NCI-H82 treated with DMSO at 0.1 percent for 48 hours (cell line): ENCODE measurements at regions not wholly inside any gene's neighbourhood (a gene's known extent, or its start where the extent isn't known, plus 50 kb on each side); places are given as distances from the start of the nearest gene placed in this dataset.
"Not testable (repeated sequence)": the region's sequence is repeated elsewhere in the genome, so short reads cannot be mapped to it uniquely, and the experiment has no call there.

Experiments used
- DNase-seq: peaks from one replicate; lab custom pipeline; 2025; ENCODE audit not compliant: unreplicated experiment; lab: John Stamatoyannopoulos, UW

DNA sequence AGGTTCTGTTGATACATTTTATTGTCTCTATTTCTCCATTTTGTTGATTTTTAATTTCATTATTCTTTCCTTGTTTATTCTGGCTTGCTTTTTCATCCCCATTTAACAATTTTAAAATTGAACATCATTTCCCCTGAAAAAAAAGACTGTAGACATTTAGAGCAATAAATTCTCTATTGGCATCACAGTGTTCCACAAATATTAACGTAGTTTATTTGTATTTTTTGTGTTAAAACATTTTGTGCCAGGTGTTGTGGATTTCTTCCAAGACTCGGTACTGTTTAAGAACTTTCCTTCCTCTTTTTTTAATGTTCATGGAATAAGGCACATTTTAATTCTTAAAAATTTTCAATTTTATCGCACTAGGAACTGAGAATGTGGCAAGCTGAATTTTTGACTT lies 156.1 kb upstream of the NPY start:
- no peak for DNase-seq

DNA sequence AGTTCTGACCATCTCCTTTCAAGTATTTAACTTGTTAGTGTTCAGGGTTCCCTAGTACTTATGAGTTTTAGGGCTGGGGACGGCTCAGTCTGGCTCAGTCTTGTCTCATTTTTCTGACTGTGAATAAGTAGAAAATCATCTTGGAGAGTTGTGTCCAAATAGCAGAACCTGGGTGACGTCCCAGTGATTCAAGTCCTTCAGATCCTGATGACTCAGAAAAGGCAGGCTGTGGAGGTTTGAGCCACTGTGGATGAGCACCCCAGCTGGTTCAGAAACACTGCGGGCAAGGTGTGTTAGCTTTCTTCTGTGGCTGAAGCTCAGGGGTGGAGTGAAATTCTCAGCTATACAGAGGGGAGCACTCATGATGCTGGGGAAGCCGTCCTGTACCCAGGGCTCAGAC lies 154.4 kb upstream of the NPY start:
- DNase-seq, result no peak

DNA sequence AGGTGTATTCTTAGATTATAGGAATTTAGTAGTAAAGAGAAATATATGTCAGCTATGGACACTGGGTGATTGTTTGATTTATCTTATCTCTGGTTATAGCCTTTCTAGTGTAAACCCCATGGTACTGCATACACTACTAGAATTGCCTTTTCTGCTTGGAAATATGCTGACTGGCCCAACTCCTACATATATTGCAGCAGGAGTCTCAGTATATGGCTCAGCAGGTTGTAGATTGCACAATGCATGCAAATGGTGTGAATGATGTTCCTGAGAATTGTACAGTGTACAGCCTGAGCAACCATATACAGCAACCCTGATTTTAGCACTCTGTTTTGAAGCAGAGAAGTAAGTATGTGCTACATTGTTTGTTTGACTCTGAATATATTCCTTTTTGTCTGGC lies 153.4 kb upstream of the NPY start:
- no peak for DNase-seq

DNA sequence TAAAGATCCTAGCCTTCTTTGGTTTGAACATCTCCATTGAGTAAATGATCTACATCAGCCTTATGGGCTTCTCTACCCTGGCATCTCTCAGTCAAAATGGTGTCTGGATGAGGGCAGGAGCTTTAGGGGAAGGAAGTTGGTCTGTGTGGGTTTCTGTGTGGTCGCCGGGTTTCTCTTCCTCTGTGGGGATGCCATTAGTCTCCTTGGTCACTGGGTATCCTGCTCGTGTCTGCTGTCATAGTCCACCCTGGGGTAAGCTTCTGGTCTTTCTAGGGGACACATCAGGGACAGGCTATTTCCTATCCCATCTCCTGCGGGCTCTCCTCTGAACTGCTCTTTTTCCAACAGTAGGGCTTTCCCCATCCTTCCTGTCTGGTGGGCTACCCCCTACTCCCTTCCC lies 150.3 kb upstream of the NPY start:
- DNase-seq, result no peak

DNA sequence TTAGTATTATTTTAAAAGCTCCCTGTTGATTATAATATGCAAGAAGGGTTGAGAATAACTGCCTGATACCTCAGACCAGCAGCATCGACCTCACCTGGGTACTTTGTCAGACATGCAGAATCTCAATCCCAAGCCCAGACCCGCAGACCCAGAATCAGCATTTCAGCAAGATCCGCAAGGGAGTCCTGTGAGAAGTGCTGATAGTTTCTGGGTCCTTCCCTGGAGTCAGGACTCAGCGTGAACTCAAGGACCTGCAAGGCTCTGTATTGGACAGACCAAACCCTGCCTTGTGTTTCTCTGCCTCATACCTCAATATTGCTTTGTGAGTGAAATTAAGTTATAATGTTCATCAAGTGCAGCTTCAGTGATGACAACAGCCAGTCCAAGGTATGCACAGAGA lies 149.5 kb upstream of the NPY start:
- no peak for DNase-seq

DNA sequence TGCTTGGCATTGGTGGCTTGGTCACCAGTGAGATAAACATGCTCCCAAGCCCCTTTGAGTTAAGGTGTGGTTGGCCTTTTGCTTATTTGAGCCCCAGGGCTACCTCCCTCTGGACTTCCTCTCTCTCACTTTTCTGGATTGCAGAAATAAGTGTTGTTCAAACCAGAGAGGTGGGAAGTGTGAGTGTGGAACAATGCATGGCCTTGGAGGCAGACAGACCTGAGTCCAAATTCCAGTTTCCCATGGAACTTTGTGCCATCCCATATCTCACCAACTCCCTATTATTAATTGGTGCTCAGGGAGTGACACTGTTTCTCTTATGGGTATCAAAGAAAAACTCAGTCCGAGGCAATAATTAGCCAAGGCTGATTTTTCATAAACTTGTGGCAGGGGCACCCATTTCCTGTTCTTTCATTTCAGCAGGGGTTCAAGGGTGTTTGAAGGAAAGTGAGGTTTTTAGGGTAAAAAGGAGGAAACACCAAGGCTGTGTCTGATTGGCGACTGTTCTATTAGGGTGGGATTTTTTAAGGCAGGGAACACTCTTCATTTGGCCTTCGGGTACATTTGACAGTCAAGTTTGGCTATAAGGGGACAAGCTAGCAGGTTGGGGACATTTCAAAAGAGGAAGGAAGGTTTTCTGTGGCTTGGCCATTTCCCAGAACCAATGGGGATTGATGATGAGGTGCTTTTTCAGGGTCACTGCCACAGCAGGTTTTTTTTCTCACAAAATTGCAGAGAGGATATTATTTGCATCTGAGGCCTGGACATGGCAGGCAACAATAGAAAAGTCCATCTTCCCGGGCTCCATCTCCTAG lies 148.8 kb upstream of the NPY start:
- DNase-seq, result no peak

DNA sequence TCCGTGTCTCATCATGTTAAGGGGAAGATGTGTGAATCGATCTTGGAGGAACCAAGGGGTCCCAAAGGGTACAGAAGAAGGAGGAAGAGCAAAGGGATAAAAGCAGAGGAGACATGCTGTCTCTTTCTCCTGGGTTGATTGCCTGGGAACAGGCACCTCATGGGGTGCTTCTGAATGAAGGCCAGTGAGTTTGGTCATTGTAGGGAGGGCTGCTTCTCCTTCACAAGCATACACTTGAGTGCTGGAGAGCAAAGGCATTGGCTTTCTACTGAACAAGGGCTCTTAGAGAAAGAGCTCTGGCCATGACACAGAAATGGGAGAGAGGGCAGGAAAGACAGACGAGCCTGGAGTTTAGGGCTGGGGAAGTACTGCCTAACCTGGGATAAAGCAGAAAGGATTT lies 146.7 kb upstream of the NPY start:
- DNase-seq, result no peak

DNA sequence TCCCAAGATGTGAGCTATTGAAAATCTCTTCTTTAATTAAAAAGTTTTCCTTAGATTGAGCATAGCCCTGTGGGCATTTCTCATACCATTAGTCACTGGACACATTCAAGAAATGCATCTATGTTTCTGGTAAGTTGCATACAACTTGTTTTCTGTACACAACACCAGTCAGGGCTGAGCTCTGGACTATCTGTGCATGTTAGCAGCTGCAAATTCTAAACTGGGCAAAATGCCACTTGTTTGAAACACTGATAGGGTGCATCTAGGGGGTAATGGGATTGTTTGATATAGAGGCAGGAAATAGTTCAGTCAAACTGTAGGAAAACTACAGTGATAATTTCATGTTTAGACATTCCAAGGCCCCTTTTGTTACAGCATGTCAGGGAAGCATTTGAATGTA lies 145.6 kb upstream of the NPY start:
- DNase-seq, result no peak

DNA sequence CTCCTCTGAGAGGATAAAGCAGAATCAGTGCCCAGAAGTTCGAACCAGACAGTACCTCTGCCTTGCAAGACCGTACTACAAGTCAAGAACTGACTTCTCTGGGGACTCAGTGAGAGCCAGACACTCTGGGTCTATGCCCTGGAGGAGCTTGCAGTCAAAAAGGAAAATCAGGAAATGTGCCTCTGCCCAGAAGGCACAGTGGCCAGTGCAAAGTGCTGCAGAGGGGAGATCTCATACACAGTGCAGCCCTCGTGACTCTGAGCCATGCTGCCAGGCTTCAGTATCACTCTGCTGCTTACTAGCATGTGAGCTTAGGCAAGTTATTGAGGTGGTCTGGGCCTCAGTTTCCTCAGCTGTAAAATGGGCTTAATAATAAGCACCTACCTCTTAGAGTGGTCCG lies 144.0 kb upstream of the NPY start:
- no peak for DNase-seq

DNA sequence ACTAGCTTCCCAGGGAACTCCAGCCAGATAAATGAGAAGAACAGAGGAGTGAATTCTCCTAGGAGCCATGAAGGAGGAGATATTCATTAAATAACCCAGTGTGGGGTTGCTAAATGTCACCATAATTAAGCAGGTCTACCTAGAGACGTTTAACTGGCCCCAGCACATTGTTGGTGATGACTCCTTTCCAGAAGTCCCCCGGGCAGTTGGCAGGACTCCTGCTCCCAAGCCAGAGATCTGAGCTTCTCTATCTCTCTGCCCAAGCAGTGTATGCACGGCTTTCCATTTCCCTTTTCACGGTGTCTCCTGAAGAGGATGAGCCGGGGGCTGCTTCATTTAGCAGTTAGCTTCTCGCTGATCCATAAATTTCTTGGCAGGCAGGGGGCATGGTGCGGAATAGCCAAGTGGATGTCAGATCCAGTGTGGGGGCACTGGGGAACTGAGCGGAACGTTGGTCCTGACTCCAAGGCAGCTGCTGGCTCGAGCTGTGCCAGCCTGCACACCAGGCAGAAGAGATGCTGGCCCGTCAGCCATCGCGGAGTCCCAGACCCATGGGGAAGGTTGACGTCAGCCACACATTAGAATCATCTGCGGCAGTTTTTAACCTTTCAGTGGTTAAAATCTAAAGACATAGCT lies 142.0 kb upstream of the NPY start:
- DNase-seq, result no peak

DNA sequence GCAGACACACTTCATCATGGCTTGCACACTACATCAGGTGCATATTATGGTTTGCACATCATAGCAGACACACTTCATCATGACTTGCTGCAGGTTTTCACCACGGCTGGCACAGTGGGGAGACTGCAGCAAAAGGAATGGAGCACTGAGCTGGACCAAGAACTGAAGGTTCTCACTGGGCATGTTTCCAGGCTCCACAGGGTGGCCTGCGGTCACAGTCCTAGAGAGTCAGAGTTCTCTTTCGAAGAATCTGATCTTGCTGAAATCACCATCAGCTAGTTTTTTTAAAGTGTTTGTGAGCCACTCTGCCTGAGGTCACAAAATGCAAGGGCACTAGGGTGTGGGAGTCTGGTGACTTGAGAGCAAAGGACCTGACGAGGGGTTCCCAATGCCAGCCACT lies 140.4 kb upstream of the NPY start:
- DNase-seq, result no peak

DNA sequence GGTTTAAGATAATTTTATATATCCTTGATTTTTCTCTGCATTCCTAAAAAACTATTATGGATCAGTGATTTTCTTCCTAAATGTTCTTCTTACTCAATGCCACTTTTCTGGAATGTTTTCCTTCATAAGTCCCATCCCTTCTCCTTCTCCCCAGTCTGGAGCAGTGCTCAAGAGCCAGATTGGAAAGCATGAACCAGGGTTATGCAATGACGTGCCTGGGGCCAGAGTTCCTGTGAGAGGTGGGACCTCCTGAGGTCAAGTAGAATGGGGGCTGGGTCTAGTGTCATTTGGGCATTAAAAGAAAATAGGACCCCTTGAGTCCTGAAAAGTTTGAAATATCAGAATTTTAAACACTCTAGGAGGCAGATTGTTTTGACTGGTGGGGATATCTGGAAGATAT lies 132.0 kb upstream of the NPY start:
- no peak for DNase-seq

DNA sequence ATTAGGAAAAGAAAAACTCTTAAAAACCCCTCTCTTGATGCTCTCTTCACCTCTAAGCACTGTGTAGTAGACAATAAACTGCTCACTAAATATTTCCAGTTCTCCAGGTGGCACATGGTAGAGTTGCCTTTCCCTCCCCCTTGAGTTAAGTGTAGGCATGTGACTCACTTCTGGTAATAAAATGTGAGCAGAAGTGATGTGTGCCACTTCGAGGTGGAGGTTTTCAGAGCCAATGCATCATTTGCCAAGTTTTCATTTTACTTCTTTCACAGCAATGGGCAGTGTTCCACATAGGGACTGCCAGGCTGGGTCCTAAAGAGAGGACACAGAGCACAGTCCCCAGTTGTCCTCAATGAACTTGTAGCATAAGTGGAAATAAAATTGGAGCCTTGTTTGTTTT lies 131.6 kb upstream of the NPY start:
- DNase-seq, result no peak

DNA sequence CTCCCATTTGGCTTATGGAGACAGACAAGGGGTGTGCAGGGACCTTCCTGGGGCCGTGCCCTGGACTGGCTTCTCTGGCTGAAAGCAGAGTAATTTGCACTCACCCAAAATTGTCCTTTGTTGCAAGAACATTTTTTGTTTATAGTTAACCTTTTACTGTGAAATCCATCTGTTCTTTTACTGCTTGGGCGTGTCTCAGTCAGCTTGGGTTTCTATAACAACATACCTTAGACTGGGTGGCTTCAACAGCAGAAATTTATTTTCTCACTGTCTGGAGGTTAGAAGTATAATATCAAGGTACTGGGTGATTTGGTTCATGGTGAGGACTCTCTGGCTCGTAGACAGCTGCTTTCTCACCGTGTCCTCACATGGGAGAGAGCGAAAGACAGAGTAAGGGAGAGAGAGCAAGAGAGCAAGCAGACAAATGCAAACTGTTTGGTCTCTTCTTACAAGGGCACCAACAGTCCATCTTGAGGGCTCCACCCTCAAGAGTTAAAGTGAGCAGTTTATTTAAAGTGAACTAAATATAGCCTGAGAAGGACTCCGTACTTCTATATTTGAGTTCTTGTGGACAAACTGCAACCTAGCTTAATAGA lies 131.0 kb upstream of the NPY start:
- no peak for DNase-seq

DNA sequence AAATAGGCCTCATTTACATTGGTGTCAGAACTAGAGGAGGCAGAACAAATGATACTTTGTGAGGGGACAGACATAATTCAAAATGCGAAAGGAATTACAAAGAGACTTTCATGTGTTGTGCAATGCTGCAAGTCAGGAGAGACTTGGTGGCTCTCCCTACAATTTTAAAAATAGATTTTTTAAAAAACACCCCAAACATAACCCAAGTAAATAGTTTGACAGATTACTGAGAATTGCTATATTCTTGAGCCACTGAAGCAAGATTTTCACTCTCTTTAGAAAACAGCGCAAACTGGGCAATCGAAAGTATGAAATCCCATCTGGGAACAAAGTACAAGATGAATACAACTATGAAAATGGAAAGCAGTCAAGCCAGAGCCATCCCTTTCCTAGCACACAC lies 126.3 kb upstream of the NPY start:
- DNase-seq, result no peak

DNA sequence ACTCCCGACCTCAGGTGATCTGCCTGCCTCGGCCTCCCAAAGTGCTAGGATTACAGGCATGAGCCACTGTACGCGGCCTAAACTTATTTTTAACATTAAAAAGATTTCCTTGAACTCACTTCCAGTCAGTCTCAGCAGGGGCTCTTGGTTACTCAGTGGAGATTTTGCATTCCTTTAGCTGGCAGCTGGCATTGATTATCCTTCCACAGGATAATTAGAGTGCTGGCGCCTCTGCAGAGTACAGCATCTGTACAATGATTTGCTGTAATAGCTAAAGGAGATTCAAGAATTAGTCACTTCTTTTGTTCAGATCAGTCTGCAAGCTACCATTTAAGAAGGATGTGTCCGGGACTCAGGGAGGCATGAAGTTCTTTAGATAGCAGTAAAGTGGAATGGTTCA lies 125.0 kb upstream of the NPY start:
- DNase-seq, result no peak

DNA sequence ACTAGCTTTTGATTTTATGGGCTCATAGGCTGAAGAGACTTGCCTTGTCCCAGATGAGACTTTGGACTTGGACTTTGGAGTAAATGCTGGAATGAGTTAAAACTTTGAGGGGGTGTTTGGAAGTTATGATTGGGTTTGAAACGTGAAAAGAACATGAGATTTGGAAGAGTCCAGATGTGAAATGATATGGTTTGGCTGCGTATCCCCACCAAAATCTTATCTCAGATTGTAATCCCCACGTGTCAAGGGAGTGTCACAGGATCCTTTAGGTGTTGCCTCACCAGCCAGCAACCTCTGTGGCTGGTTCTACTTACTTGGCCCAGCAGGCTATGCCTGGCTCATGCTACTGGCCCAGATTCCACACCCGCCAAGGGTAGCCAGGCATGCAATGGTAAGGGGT lies 119.6 kb upstream of the NPY start:
- no peak for DNase-seq

DNA sequence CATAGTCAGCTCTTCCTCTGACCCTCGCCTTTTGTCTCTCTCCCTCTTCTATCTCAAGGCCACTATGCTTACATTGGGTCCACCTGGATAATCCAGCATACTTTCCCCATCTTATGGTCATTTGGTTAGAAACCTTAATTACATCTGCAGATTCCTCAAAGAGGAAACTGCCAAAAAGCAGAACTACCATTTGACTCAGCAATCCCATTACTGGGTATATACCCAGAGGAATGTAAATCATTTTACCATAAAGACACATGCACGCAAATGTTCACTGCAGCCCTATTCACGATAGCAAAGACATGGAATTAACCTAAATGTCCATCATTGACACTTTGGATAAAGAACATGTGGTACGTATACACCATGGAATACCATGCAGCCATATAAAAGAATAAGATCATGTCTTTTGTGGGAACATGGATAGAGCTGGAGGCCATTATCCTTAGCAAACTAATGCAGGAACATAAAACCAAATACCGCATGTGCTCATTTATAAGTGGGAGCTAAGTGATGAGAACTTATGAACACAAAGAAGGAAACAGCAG lies 114.8 kb upstream of the NPY start:
- no peak for DNase-seq

DNA sequence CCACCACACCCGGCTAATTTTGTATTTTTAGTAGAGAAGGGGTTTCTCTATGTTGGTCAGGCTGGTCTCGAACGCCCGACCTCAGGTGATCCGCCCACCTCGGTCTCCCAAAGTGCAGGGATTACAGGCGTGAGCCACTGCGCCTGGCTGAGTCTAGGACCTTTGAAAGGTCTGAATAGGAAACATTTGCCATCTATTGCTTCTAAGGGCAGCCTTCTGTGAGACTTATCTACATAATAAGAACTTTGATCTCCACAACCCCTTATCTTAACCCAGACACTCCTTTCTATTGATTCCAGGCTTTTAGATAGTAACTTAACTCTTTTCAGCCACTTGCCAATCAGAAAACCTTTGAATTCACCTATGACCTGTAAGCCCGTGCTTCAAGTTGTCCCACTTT lies 112.0 kb upstream of the NPY start:
- not testable (repeated sequence) for DNase-seq

DNA sequence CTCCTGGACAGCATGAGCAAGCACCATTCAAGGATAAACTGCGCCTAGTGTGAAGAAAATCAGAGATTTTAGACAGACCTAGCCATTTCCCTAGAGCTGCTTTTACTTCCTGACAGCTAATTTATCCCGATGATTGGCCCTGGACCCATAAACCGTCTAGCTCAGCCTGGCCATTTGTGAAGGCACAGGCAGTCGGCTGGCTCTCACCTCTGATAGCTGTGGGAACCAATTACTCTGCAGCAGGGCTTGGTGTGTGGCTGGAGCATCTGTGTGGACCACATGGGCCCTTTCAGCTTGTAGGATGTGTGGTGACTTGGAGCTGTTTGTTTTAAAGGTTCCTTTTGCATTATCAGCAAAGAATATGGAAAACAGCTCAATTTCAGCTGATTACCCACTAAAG lies 111.1 kb upstream of the NPY start:
- DNase-seq, result no peak

DNA sequence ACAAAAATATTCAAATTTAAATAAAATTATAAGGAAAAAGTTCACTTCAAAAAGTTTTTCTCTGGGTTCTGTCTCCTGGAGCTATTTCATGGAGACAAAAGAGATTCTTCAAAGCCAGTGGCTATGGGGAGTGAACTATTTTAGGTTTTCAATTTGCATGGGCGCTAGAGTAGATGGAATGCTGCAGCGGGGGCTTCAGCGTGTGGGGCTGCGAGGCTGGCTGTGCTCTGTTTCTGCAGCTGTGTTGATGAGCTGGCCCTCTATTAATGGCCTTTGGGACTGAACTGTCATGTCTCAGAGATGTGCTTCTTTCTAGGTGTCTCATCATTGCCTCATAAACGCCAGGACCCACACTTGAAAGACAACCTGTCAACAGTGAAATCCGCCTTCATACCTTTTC lies 108.4 kb upstream of the NPY start:
- DNase-seq, result no peak

DNA sequence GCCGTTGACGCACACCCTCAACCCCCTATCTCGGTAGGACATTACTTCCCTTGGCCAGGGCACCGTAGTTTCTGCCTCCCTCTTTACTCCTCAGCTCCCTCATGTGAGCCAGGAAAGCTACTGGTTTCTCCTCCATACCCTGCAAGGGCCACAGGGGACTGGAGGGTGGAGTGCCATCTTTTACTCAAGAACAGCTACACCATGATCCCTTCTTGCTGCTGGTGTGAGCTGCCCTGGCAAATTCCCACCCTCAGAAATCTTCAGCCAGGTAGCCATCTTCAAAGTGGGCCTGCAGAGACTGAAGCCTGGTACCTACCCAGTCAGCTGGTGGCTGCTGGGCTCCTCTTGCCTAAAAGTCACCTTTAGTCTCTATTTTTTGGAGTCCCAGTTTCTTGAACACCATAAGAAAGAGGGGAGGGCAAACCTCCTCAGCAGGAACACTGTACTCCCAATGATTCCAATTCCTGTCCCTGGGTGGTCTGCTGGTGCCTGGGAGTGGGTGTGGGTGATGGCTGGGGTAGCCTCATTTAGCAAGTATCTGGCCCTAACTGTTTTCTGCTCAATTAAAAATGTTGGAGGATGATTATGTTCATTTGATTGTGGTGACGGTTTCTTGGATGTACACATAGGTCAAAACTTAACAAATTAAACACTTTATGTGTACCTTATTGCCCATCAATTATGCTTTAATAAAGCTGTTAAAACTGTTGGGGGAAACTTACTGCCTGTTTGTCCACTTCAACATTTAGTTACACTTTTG lies 105.0 kb upstream of the NPY start:
- no peak for DNase-seq
